Natural killer cell (primary cell): ENCODE measurements at regions not wholly inside any gene's neighbourhood (a gene's known extent, or its start where the extent isn't known, plus 50 kb on each side); places are given as distances from the start of the nearest gene placed in this dataset.

ENCODE experiments used
- ATAC-seq, 3 donors: fragments of 150-1000 bp in 2 of 3; fragments of 200-7000 bp in 1 of 3; cut with Tn5 transposase; 1 replicate in 1 of 3; 2 replicates in 2 of 3; pipeline ENCODE4 v1.10.0; 2021; ENCODE audit warnings: mild to moderate bottlenecking in 2 of 3, moderate library complexity in 2 of 3
- DNase-seq, 2 donors: peaks; one replicate each; pipeline versions ENCODE4 v3.0.0 to v3.0.0-alpha.2; 2013 to 2021; ENCODE audit warnings: mixed read lengths in 1 of 2
- H3K27ac ChIP-seq: one replicate; pipeline ENCODE4 v1.5.1; 2013; ENCODE audit warnings: mild to moderate bottlenecking, low read length
- H3K27me3 ChIP-seq: one replicate; pipeline ENCODE4 v1.6.1; 2013; ENCODE audit warnings: low read length; ENCODE audit not compliant: control insufficient read depth, insufficient read depth
- H3K36me3 ChIP-seq: one replicate; pipeline ENCODE4 v1.6.1; 2013; ENCODE audit warnings: low read length; ENCODE audit not compliant: control insufficient read depth, insufficient read depth
- H3K4me1 ChIP-seq: one replicate; pipeline ENCODE4 v1.6.1; 2013; ENCODE audit warnings: low read length; ENCODE audit not compliant: control insufficient read depth, insufficient read depth
- H3K4me3 ChIP-seq: one replicate; pipeline ENCODE4 v1.5.1; 2013; ENCODE audit warnings: low read length
- H3K9me3 ChIP-seq: one replicate; pipeline ENCODE4 v1.6.1; 2013; ENCODE audit warnings: low read length; ENCODE audit not compliant: control insufficient read depth, insufficient read depth
- H3K27ac Mint-ChIP-seq, 2 donors: one replicate each; pipeline ENCODE4 v1.8.0; 2022; ENCODE audit warnings: mild to moderate bottlenecking in 2 of 2, mixed read lengths in 2 of 2, moderate library complexity in 1 of 2
- H3K27me3 Mint-ChIP-seq, 2 donors: one replicate each; pipeline ENCODE4 v1.8.0; 2022; ENCODE audit warnings: low read depth in 2 of 2, mixed read lengths in 2 of 2
- H3K36me3 Mint-ChIP-seq: one replicate; pipeline ENCODE4 v1.8.0; 2022; ENCODE audit warnings: mixed read lengths
- H3K4me1 Mint-ChIP-seq, 2 donors: one replicate each; pipeline ENCODE4 v1.8.0; 2022; ENCODE audit warnings: mixed read lengths in 2 of 2
- H3K4me3 Mint-ChIP-seq: one replicate; pipeline ENCODE4 v1.8.0; 2022; ENCODE audit warnings: mild to moderate bottlenecking, moderate library complexity, mixed read lengths
- H3K9me3 Mint-ChIP-seq, 2 donors: one replicate each; pipeline ENCODE4 v1.8.0; 2022; ENCODE audit warnings: mixed read lengths in 2 of 2
- WGBS: methylation state at CpG from one replicate; pipeline ENCODE4 v1.1.7; 2013; ENCODE audit warnings: missing lambda C conversion rate; ENCODE audit not compliant: insufficient coverage; 5-methylcytosine and 5-hydroxymethylcytosine counted together
- intact Hi-C: fragments of 100-400 bp; cut with micrococcal nuclease; formaldehyde crosslinking; loops from one replicate; pipeline ENCODE4 v1.14.2; 2022
- TF ChIP-seq, protein P1 (sequence below): fragments of 200-600 bp; IDR thresholded peaks from one replicate; pipeline ENCODE4 v1.8.0; 2022; ENCODE audit warnings: antibody characterized with exemption

GRCh38 chr10:113993489-113993991, 50.1 kb upstream of the ADRB1 start:
- TF ChIP-seq, protein P1, sequence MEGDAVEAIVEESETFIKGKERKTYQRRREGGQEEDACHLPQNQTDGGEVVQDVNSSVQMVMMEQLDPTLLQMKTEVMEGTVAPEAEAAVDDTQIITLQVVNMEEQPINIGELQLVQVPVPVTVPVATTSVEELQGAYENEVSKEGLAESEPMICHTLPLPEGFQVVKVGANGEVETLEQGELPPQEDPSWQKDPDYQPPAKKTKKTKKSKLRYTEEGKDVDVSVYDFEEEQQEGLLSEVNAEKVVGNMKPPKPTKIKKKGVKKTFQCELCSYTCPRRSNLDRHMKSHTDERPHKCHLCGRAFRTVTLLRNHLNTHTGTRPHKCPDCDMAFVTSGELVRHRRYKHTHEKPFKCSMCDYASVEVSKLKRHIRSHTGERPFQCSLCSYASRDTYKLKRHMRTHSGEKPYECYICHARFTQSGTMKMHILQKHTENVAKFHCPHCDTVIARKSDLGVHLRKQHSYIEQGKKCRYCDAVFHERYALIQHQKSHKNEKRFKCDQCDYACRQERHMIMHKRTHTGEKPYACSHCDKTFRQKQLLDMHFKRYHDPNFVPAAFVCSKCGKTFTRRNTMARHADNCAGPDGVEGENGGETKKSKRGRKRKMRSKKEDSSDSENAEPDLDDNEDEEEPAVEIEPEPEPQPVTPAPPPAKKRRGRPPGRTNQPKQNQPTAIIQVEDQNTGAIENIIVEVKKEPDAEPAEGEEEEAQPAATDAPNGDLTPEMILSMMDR, result no peak
- H3K4me3 ChIP-seq, result no peak overlapping the region
- no peak overlapping the region for H3K4me3 Mint-ChIP-seq
- H3K36me3 ChIP-seq, result no peaks in the 10 kb centered on the region
- ATAC-seq (no peak), DNase-seq (peak in 1 of 2 donors; percentile 29)
- H3K9me3 Mint-ChIP-seq, result no peaks in the 10 kb centered on the region
- peaks cover 5% of the 10 kb centered on the region for H3K4me1 ChIP-seq
- intact Hi-C loops, result no loop called here
- no peaks in the 10 kb centered on the region for H3K27me3 ChIP-seq
- no peaks in the 10 kb centered on the region for H3K9me3 ChIP-seq
- H3K4me1 Mint-ChIP-seq, result no peaks in the 10 kb centered on the region
- WGBS, result 32% methylated on average over 3 of the region's 3 CpGs
- H3K27ac ChIP-seq, result no peak overlapping the region
- H3K36me3 Mint-ChIP-seq, result no peaks in the 10 kb centered on the region
- peaks cover 43 to 47% of the 10 kb centered on the region in 2 donors for H3K27me3 Mint-ChIP-seq
- no peak overlapping the region for H3K27ac Mint-ChIP-seq
